ENCODE measurements at regions not wholly inside any gene's neighbourhood (a gene's known extent, or its start where the extent isn't known, plus 50 kb on each side); places are given as distances from the start of the nearest gene placed in this dataset.

- Histone ChIP-seq H3K27me3 (no peaks in the 10 kb centered on the region), H3K27ac (no peak overlapping the region), H3K4me3 (no peak overlapping the region), H3K9me3 (no peaks in the 10 kb centered on the region), H3K36me3 (ENCODE audit: low read depth, missing control alignments) (no peaks in the 10 kb centered on the region), H3K4me1 (no peaks in the 10 kb centered on the region)
- 42 to 59% methylated on average over 1 of the region's 1 CpG for WGBS, 2 donors
- intact Hi-C loops (cut with DNase I; ENCODE audit: low total_unique reads): no loop called here
- DNase-seq: no peak
- no peak for TF ChIP-seq POLR2A (IDR thresholded peaks at IDR 0.05)
- TF ChIP-seq CTCF (IDR thresholded peaks at IDR 0.05): no peak
Measured at GRCh38 chr3:35065891-35066290, 573.4 kb upstream of the ARPP21 start.

GRCh38 chr3:35067750-35068149 lies 571.6 kb upstream of the ARPP21 start:
- no peaks in the 10 kb centered on the region for H3K36me3 ChIP-seq (ENCODE audit: low read depth, missing control alignments)
- H3K27me3 ChIP-seq: no peaks in the 10 kb centered on the region
- H3K9me3 ChIP-seq: no peaks in the 10 kb centered on the region
- H3K4me1 ChIP-seq: no peaks in the 10 kb centered on the region
- intact Hi-C loops (cut with DNase I; ENCODE audit: low total_unique reads): no loop called here
- H3K4me3 ChIP-seq: no peak overlapping the region
- DNase-seq: no peak
- no peak overlapping the region for H3K27ac ChIP-seq
- 85 to 96% methylated on average over 7 of the region's 7 CpGs for WGBS, 2 donors
- TF ChIP-seq POLR2A (IDR thresholded peaks at IDR 0.05): no peak
- no peak for TF ChIP-seq CTCF (IDR thresholded peaks at IDR 0.05)

- intact Hi-C loops (cut with DNase I; ENCODE audit: low total_unique reads): no loop called here
- no peak for TF ChIP-seq CTCF (IDR thresholded peaks at IDR 0.05)
- TF ChIP-seq POLR2A (IDR thresholded peaks at IDR 0.05): no peak
- WGBS, 2 donors: 95 to 96% methylated on average over 2 of the region's 2 CpGs
- no peaks in the 10 kb centered on the region for H3K27me3 ChIP-seq
- H3K36me3 ChIP-seq (ENCODE audit: low read depth, missing control alignments): no peaks in the 10 kb centered on the region
- no peak overlapping the region for H3K27ac ChIP-seq
- H3K9me3 ChIP-seq: no peaks in the 10 kb centered on the region
- no peak overlapping the region for H3K4me3 ChIP-seq
- H3K4me1 ChIP-seq: no peaks in the 10 kb centered on the region
- no peak for DNase-seq
Measured at GRCh38 chr3:35070088-35070487, 569.2 kb upstream of the ARPP21 start.

GRCh38 chr3:35071772-35072171 lies 567.6 kb upstream of the ARPP21 start:
- no peak for TF ChIP-seq POLR2A (IDR thresholded peaks at IDR 0.05)
- TF ChIP-seq CTCF (IDR thresholded peaks at IDR 0.05): no peak
- Histone ChIP-seq H3K36me3 (ENCODE audit: low read depth, missing control alignments) (no peaks in the 10 kb centered on the region), H3K27ac (no peak overlapping the region), H3K9me3 (no peaks in the 10 kb centered on the region), H3K4me3 (no peak overlapping the region), H3K27me3 (no peaks in the 10 kb centered on the region), H3K4me1 (no peaks in the 10 kb centered on the region)
- 97 to 100% methylated on average over 1 of the region's 1 CpG for WGBS, 2 donors
- intact Hi-C loops (cut with DNase I; ENCODE audit: low total_unique reads): no loop called here
- no peak for DNase-seq

- intact Hi-C loops (cut with DNase I; ENCODE audit: low total_unique reads): no loop called here
- no peaks in the 10 kb centered on the region for H3K9me3 ChIP-seq
- WGBS, 2 donors: 80 to 92% methylated on average over 2 of the region's 2 CpGs
Measured at GRCh38 chr3:35078780-35079179, 560.5 kb upstream of the ARPP21 start.

More at GRCh38 chr3:35078780-35079179, 560.5 kb upstream of the ARPP21 start:
- Histone ChIP-seq H3K4me1 (no peaks in the 10 kb centered on the region), H3K27ac (no peak overlapping the region), H3K27me3 (no peaks in the 10 kb centered on the region), H3K4me3 (no peak overlapping the region), H3K36me3 (ENCODE audit: low read depth, missing control alignments) (no peaks in the 10 kb centered on the region)
- DNase-seq: no peak
- TF ChIP-seq CTCF (IDR thresholded peaks at IDR 0.05): no peak
- TF ChIP-seq POLR2A (IDR thresholded peaks at IDR 0.05): no peak
